Activated B cell treated with CpG ODN at 0.5 μM for 24 hours (primary cell): ENCODE measurements at regions not wholly inside any gene's neighbourhood (a gene's known extent, or its start where the extent isn't known, plus 50 kb on each side); places are given as distances from the start of the nearest gene placed in this dataset.

Experiments
- ATAC-seq: fragments of 200-7000 bp; cut with Tn5 transposase; one replicate; pipeline ENCODE4 v1.10.0; 2021; ENCODE audit warnings: low read depth, mild to moderate bottlenecking, moderate library complexity
- CTCF ChIA-PET: fragments of 350-600 bp; sonication (Branson Sonifier 250); formaldehyde crosslinking; loops from one replicate; lab custom pipeline; 2021; ENCODE audit warnings: antibody characterized with exemption; lab: Charles Lee
- POLR2A ChIA-PET: fragments of 350-600 bp; sonication (Branson Sonifier 250); formaldehyde crosslinking; loops from one replicate; lab custom pipeline; 2021; ENCODE audit warnings: antibody characterized with exemption; lab: Charles Lee
- DNase-seq: peaks from one replicate; pipeline ENCODE4 v3.0.0; 2022
- H3K27ac Mint-ChIP-seq: one replicate; pipeline ENCODE4 v1.8.0; 2020; ENCODE audit warnings: mixed read lengths
- H3K27me3 Mint-ChIP-seq: one replicate; pipeline ENCODE4 v1.8.0; 2021; ENCODE audit warnings: mixed read lengths
- H3K36me3 Mint-ChIP-seq: one replicate; pipeline ENCODE4 v1.8.0; 2021; ENCODE audit warnings: low read depth, mixed read lengths
- H3K4me1 Mint-ChIP-seq: one replicate; pipeline ENCODE4 v1.8.0; 2021; ENCODE audit warnings: mixed read lengths
- H3K4me3 Mint-ChIP-seq: one replicate; pipeline ENCODE4 v1.8.0; 2020; ENCODE audit warnings: mild to moderate bottlenecking, mixed read lengths
- H3K9me3 Mint-ChIP-seq: one replicate; pipeline ENCODE4 v1.8.0; 2020; ENCODE audit warnings: mixed read lengths
- intact Hi-C: fragments of 100-400 bp; cut with micrococcal nuclease; formaldehyde crosslinking; loops from one replicate; pipeline ENCODE4 v1.15.1; 2024
- TF ChIP-seq, protein P1 (sequence below): fragments of 200-600 bp; IDR thresholded peaks from one replicate; pipeline ENCODE4 v1.8.0; 2022; ENCODE audit warnings: antibody characterized with exemption, mild to moderate bottlenecking

DNA sequence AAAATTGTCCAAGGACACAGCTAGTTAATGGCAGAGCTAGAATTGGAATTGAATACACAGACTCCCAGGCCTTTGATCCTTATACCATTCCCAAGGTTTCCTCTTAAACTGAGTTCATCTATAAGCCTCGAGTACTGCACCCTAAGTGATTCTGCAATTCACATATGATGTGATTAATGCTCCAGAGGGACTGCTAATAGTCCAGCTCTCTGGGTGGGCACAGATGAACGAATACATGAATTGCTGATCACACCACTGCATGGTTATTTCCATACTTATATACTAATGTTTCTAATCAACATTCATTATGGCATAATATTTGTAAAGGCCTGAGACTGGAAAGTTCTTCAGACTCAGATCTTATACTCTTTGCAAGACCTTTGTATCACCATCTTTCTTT is 101.8 kb downstream of the NUFIP1 start:
- DNase-seq = no peak
- no peaks in the 10 kb centered on the region for H3K4me1 Mint-ChIP-seq
- H3K36me3 Mint-ChIP-seq = no peaks in the 10 kb centered on the region
- H3K4me3 Mint-ChIP-seq = no peak overlapping the region
- CTCF ChIA-PET = no interaction called here
- no peaks in the 10 kb centered on the region for H3K27me3 Mint-ChIP-seq
- TF ChIP-seq, protein P1, sequence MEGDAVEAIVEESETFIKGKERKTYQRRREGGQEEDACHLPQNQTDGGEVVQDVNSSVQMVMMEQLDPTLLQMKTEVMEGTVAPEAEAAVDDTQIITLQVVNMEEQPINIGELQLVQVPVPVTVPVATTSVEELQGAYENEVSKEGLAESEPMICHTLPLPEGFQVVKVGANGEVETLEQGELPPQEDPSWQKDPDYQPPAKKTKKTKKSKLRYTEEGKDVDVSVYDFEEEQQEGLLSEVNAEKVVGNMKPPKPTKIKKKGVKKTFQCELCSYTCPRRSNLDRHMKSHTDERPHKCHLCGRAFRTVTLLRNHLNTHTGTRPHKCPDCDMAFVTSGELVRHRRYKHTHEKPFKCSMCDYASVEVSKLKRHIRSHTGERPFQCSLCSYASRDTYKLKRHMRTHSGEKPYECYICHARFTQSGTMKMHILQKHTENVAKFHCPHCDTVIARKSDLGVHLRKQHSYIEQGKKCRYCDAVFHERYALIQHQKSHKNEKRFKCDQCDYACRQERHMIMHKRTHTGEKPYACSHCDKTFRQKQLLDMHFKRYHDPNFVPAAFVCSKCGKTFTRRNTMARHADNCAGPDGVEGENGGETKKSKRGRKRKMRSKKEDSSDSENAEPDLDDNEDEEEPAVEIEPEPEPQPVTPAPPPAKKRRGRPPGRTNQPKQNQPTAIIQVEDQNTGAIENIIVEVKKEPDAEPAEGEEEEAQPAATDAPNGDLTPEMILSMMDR = no peak
- no peaks in the 10 kb centered on the region for H3K9me3 Mint-ChIP-seq
- no peak for ATAC-seq
- intact Hi-C loops = no loop called here
- POLR2A ChIA-PET = no interaction called here
- no peak overlapping the region for H3K27ac Mint-ChIP-seq

DNA sequence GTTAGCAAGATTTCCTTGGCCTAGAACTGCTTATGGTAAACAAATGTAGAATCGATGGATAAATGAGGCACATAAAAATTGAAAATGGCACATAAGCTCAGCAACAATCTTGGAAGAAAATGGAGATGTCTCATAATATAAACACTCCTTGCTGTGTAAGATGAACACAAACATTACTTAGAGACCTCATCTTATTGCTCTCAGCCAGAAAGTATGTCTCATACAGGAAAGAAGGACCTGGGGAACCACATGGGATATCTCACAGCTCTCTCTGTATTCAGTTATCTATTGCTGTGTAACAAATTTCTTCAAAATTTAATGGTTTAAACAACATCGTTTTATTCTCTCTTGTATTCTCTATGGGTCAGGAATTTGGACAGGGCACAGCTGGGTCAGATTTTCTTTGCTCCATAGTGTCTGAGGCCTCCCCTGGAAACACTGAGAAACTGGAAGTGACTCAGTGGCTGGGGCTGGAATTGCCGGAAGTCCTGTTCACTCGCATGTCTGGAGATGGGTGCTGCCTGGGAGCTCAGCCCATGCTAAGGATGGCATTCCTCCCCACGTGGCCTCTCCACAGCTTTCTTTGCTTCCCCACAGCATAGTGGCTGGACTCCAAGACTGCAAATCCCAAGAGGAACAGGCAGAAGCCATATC is 105.1 kb downstream of the NUFIP1 start:
- intact Hi-C loops = no loop called here
- ChIA-PET POLR2A (no interaction called here), CTCF (interaction anchor here (1.5 kb wide), 1 partner anchor 401 kb away, joined by 3 read pairs; no protein-coding TSS in a partner anchor)
- no peak for ATAC-seq
- Mint-ChIP-seq H3K36me3 (no peaks in the 10 kb centered on the region), H3K4me3 (no peak overlapping the region), H3K27me3 (peaks cover 2% of the 10 kb centered on the region), H3K9me3 (no peaks in the 10 kb centered on the region), H3K4me1 (no peaks in the 10 kb centered on the region), H3K27ac (no peak overlapping the region)
- TF ChIP-seq, protein P1 = no peak
- DNase-seq = no peak

DNA sequence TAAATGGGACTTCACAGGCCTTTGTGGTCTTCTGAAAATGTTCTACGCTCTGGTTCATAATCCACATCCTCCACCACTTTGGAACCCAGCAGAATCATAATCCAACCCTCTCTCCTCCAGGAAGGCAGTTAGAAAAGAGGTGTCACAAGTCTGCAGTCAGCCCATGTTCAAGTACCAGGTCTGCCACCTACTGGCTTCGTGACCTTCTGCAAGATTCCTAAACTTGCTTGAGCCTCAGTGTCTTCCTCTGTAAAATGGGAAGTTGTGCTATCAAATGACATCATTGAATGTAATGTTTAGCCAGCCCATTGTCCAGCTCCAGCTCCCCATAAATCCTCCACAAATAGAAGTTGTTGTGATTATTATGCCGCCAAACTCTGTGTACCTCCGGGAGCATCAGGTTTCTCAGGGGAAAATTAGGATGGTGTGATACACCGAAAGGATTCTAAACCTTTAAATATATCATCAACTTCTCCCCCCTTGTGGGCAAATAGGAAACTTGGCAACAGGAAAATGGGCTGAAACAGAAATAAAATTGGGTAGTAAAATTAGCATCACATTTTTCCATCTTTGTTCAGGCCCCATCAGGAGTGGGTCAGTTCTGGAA is 109.7 kb downstream of the NUFIP1 start:
- peaks cover 2% of the 10 kb centered on the region for H3K27me3 Mint-ChIP-seq
- DNase-seq (no peak), ATAC-seq (no peak)
- H3K27ac Mint-ChIP-seq = no peak overlapping the region
- no peak overlapping the region for H3K4me3 Mint-ChIP-seq
- no peaks in the 10 kb centered on the region for H3K36me3 Mint-ChIP-seq
- CTCF ChIA-PET = no interaction called here
- TF ChIP-seq, protein P1 = no peak
- POLR2A ChIA-PET = no interaction called here
- H3K4me1 Mint-ChIP-seq = no peaks in the 10 kb centered on the region
- intact Hi-C loops = loop anchor here (1.0 kb wide), 1 partner anchor 395 kb away; no protein-coding TSS in a partner anchor
- H3K9me3 Mint-ChIP-seq = no peaks in the 10 kb centered on the region

DNA sequence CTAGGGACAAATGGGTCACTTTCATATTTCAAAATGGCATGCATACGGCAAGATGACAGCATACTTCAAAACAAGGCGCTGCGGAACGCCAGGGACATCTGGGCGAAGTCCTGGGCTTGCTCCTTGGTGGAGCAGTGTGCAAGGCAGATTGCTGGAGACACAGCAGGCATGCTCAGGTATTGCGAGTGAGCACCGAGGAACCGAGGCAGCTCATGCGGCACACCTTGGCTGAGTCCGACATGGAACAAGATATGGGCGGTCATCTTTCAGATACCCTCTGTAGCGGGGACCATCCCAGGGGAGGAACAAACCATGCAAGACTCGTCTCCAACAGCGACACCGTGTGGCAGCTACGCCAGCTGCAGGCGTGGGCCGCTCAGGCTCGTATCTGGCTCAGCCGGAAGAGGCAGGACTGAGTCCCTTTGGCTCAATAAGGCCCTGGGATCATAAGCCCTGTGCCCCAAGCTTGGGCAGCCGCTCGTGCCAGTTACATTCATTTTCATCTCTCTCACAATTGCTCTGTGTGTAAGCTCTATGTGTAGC is 112.4 kb downstream of the NUFIP1 start:
- TF ChIP-seq, protein P1 = no peak
- ChIA-PET CTCF (no interaction called here), POLR2A (no interaction called here)
- DNase-seq (no peak), ATAC-seq (no peak)
- no peak overlapping the region for H3K27ac Mint-ChIP-seq
- H3K4me3 Mint-ChIP-seq = no peak overlapping the region
- H3K27me3 Mint-ChIP-seq = no peaks in the 10 kb centered on the region
- no peaks in the 10 kb centered on the region for H3K9me3 Mint-ChIP-seq
- no peaks in the 10 kb centered on the region for H3K36me3 Mint-ChIP-seq
- no peaks in the 10 kb centered on the region for H3K4me1 Mint-ChIP-seq
- intact Hi-C loops = no loop called here

DNA sequence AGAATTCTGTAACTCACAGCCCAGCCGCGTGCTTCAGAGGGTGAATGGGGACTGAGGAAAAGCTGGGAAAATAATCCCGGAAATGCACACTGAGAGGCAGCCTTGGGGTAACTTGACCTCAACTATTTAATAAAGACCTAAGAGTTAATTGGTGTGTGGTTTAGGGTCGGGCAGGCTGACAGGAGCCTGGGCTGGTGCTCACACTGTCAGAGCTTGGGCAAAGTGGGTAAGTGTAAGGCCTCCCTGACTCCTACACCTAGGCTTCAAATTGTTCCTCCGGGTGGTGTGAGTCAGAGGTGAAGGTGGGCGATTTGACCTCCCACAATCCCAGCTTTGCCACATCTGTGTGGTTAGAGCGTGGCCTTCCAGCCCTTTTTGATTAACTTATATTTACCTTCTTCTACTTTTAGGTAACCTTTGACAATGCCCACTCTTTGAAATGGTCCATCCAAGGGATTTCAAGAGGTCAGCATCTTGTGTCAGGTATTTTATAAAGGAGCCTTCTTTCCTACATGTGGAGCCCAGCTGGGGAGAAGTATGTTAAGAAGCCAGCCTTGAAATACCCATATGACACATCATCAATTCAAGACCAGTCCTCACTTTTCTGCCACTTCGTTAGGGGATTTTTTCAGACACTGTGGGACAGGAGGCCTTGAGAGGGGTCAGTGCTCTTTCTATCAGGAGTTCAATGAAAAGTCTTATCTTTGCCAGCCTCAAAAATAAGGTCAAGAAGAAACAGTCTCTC is 114.2 kb downstream of the NUFIP1 start:
- ChIA-PET CTCF (no interaction called here), POLR2A (no interaction called here)
- Mint-ChIP-seq H3K36me3 (no peaks in the 10 kb centered on the region), H3K9me3 (no peaks in the 10 kb centered on the region), H3K27me3 (peaks cover 2% of the 10 kb centered on the region), H3K4me3 (no peak overlapping the region), H3K4me1 (no peaks in the 10 kb centered on the region), H3K27ac (no peak overlapping the region)
- TF ChIP-seq, protein P1 = no peak
- intact Hi-C loops = no loop called here
- no peak for ATAC-seq
- no peak for DNase-seq
